Glomerular visceral epithelial cell (primary cell): ENCODE measurements at regions not wholly inside any gene's neighbourhood (a gene's known extent, or its start where the extent isn't known, plus 50 kb on each side); places are given as distances from the start of the nearest gene placed in this dataset.

Experiments
- DNase-seq: peaks from one replicate; pipeline ENCODE4 v3.0.0-alpha.2; 2016; ENCODE audit errors: extremely low spot score

- DNase-seq, result no peak
Measured at GRCh38 chr16:5907544-5907943, 809.9 kb upstream of the EEF2KMT start.

- DNase-seq, result no peak
Measured at GRCh38 chr16:5906351-5906750, 808.8 kb upstream of the EEF2KMT start.

GRCh38 chr16:5905935-5906334 is 808.3 kb upstream of the EEF2KMT start:
- no peak for DNase-seq

DNA sequence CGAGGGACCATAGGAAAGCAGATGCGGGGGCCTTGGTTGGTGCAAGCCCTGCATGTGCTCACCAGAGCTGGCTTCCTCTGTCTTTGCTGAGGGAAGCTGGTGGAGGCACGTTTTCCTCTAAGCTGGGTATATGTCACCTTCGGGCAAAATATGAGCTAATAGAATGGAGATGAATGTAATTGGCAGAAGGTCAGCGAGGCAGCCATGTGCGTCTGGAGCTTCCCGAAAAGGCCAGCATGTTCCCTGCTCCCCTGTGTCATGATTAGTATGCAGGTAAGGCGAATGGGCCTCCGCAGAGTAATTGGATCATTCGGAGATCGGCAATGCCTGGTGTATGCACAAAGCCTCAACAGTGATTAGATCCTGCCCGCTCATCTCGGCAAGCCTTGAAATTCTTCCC is 806.2 kb upstream of the EEF2KMT start:
- DNase-seq, result no peak

GRCh38 chr16:5903153-5903552 is 805.6 kb upstream of the EEF2KMT start:
- no peak for DNase-seq

DNA sequence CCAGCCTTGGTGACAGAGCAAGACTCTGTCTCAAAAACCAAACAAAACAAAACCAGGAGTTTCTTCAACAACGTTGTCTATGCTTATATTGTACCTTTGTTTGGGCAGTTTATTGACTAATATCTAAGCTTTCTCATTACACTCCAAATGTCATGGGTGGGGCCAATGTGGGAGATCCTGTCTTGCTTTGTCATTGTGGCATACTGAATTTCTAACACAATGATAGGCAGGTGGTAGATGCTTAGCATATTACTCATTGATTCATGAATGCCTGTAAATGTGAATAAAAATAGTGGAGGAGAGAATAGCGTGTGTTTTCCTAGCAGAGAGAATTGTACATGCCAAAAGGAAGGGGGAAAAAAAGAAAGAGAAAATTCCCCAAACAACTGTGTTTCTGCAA is 802.5 kb upstream of the EEF2KMT start:
- no peak for DNase-seq

GRCh38 chr16:5895976-5896375 is 798.4 kb upstream of the EEF2KMT start:
- no peak for DNase-seq

- no peak for DNase-seq
Measured at GRCh38 chr16:5895137-5895536, 797.5 kb upstream of the EEF2KMT start.

DNA sequence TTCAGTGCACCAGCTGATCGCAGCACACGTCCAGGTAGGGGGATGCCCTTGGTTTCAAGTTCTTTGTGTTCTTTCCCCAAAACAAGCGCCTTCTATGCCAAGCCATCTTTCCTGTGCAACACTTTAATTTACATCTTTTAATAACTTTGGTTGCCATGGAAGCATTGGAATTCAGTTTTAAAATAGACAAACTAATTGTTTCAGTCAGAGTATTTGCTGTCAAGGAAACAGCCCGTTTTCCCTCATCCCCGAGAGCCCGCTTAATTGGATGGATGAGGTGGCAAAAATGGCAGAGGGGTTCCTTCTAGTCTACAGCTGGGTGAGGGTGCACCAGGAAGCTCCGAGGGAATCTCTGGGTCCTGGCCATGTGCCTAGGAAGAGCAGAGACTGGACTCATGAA is 793.7 kb upstream of the EEF2KMT start:
- DNase-seq, result no peak

DNA sequence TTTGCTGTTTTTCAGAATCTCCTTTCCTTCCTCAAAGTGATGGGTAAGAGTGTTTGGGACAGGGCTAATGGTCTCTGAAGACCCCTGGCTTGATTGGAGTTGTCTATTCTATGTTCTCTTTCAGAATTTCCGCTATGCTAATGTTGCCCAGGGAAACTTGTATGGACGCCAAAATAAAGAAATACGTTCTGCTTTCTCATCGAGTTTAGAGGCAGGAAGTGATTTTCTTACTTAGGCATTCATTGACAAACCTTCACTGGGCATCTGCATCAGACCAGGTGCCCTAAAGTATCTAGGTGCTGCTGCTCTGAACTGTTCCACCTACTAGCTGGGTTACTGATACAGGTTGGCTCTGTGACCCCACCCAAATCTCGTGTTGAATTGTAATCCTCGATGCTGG is 787.9 kb upstream of the EEF2KMT start:
- no peak for DNase-seq

- DNase-seq, result no peak
Measured at GRCh38 chr16:5884996-5885395, 787.4 kb upstream of the EEF2KMT start.

DNA sequence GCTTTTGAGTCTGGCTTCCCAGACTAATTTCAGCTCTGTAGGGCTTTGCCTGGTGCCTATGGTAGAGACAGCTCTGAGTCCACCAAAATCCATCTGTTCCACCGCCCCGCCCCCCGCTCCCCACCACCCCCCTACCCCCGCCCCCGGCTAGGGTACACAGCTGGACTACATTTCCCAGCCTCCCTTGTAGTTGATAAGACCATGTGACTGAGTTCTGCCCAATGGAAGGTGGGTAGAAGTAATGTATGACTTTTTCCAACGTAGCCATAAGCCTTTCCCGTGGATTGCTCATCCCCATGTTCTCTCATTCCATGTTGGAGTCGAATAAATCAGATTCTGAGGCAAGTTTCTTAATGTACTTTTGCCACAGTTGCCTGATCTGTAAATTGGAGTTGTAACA is 786.7 kb upstream of the EEF2KMT start:
- no peak for DNase-seq

DNA sequence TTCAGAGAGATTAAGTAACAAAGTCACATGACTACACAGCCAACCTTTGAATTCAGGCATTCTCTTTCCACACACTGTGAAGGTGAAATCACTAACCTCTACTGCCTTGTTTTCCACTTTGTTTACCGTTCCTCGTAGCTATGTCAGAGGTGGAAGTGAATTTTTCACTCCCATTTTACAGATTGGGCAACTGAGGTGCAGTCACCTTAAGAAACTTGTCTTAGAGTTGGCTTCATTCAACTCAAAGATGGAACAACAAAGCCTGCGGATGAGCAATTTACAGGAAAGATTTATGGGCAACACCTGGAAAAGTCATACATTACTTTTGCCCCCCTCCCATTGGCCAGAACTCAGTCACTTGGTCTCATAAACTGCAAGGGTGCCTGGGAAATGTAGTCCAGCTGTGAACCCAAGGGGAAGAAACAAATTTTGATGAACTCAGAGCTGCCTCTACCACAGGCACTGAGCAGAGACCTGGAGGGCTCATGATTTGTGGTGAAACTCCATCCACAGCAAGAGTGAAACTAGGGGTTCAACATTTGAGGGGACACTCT is 784.6 kb upstream of the EEF2KMT start:
- DNase-seq, result no peak

DNA sequence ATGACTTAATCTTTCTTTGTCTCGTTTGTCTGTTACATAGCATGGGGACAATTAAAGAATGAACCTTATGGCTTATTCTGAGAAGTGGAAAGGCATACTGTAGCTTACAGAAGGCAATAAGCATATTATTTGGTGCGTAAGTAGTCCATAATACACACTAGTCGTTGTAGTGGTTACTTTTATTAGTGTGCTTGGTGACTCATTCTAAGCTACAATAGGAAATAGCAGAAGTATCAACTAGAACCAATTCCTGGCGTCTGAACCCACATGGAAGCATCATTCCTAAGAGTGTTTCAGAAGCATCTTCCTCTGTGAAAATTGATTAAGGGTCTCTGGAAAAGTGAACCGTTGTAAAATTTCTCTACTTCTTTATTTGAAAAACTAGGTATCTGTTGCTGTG is 777.8 kb upstream of the EEF2KMT start:
- DNase-seq, result no peak

- DNase-seq, result no peak
Measured at GRCh38 chr16:5874899-5875298, 777.3 kb upstream of the EEF2KMT start.

- DNase-seq, result no peak
Measured at GRCh38 chr16:5873221-5873620, 775.6 kb upstream of the EEF2KMT start.

DNA sequence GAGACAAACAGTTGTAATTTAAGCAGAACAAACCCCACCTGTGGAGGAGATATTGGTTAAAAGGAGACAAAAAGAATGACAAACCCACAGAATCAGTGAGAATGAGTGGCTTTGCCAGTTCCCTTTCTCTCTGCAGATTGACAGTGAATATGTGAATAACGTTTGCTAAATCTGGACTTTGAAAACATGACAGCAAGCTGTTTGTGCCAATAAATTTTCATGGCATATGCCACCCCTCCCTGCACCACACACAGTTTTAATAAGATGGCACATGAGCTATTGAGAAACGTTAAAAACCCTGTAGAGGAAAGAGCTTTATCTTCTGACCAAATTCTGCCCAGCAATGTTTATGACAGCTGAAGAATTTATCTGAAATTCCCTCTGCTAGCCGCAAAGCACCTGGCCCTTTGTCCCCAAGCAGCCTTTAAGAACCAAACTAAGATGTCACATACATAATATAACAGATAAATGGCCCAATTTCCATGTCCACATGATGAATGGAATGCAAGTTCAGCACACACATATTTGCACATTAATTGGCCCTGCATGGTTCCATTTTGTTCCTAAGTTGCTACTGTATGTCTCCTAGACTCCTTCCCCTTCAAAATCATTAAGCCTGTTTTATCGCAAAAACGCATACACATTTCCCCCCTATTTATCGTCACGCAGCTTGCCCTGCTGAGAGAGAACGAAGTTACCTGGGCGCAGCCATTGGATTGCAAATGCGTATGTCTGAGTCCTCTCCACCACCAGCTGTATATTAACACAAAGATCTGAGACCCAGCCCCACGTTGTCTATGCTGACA is 773.5 kb upstream of the EEF2KMT start:
- no peak for DNase-seq

DNA sequence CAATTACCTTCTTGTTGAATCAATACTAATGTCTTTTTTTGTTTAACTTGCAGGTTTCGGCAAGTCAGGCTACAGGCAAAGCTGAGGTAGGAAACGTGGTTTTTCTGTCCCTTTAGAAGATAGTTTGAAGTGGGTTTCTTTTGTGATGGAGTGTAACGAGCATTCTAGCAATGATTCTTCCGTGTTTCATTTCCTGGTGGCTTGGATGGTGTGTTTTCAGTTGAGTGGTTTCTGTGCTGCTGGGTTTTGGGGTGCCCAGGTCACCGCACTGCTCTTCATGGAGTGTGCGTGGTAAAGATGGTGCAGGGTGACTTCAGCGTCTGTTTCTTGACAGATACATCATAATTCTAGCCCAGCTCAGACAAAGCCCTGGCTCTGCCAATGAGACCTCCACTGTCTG is 769.7 kb upstream of the EEF2KMT start:
- no peak for DNase-seq

GRCh38 chr16:5865236-5865635 is 767.6 kb upstream of the EEF2KMT start:
- DNase-seq, result no peak

- DNase-seq, result no peak
Measured at GRCh38 chr16:5863071-5863606, 765.5 kb upstream of the EEF2KMT start.

GRCh38 chr16:5862103-5862840 is 764.7 kb upstream of the EEF2KMT start:
- no peak for DNase-seq

DNA sequence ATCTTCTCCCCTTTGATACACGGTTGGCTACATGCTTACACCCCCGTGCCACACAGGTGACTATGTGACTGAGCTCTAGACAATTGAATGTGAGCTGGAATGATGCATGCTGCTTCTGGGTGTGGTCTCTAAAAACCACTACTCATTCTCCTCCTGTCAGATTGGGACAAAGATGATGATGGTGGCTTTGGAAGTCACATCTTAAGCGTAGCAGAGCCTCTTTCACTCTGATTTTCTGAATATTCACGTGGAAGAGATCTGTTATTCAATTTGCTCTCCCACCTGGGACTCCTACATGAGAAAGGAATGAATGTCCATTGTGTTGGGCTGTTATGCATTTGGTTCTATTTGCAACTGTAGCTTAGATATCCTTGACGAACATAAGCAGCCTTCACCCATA is 763.6 kb upstream of the EEF2KMT start:
- no peak for DNase-seq

DNA sequence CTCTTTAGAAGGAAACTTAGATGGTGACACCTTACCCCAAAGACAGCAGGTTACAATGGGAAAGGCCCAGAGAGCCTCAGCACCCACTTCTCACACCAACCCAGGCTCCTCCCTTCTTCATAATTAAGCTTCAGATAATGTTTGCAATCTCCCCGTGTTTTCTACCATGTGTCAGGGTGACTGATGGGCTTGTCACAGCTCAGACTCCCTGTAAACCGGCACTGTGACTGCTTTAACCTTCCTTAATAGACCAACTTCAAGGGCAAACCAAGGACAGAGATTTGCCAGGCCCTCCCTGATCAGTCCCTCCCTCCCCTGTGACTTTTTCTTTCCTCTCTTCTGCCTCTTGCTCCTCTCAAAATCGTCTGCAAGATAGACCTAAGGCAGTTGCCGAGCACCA is 760.6 kb upstream of the EEF2KMT start:
- DNase-seq, result no peak
